GM12878 (cell line): ENCODE measurements at regions not wholly inside any gene's neighbourhood (a gene's known extent, or its start where the extent isn't known, plus 50 kb on each side); places are given as distances from the start of the nearest gene placed in this dataset.

Source experiments
- ATAC-seq: fragments of 200-7000 bp; cut with Tn5 transposase; 3 replicates; pipeline ENCODE4 v1.9.1; 2020; ENCODE audit warnings: mild to moderate bottlenecking, moderate library complexity
- BruUV-seq: library from RNA; stranded (reverse); fragments of 400-500 nt; replicated peaks from 2 replicates; lab custom pipeline; 2021; lab: Mats Ljungman, UMichigan
- CTCF ChIA-PET: fragments of 300-600 bp; sonication (Branson Sonifier 250); formaldehyde crosslinking; extraction: SDS; loops from one replicate; lab custom pipeline; 2021; ENCODE audit warnings: inconsistent platforms; lab: Yijun Ruan, JAX
- POLR2A ChIA-PET: fragments of 350-600 bp; formaldehyde crosslinking; extraction: SDS; loops from one replicate; lab custom pipeline; 2021; ENCODE audit warnings: inconsistent platforms; lab: Charles Lee
- RAD21 ChIA-PET: fragments of 300-600 bp; sonication (Branson Sonifier 250); formaldehyde crosslinking; loops from one replicate; lab custom pipeline; 2023; ENCODE audit warnings: antibody characterized with exemption; ENCODE audit not compliant: unreplicated experiment; lab: Charles Lee
- SMC1A ChIA-PET: fragments of 300-600 bp; sonication (Branson Sonifier 250); formaldehyde crosslinking; loops from one replicate; lab custom pipeline; 2023; ENCODE audit not compliant: unreplicated experiment, uncharacterized antibody; lab: Charles Lee
- DNase-seq: peaks from one replicate; pipeline ENCODE4 v3.0.0-alpha.2; 2011; ENCODE audit warnings: low read depth, low spot score
- FAIRE-seq: peaks from 3 replicates; lab custom pipeline; 2011; peaks lifted over from hg19 to GRCh38; lab: Jason Lieb, UNC
- H2AFZ ChIP-seq: 2 replicates; pipeline ENCODE4 v1.6.0; 2011; ENCODE audit warnings: low read depth, low read length, control low read depth; ENCODE audit not compliant: control insufficient read depth
- H3K27ac ChIP-seq: 2 replicates; pipeline ENCODE4 v1.5.1; 2011; ENCODE audit warnings: control low read depth; ENCODE audit not compliant: control insufficient read depth, insufficient read depth
- H3K27me3 ChIP-seq, 2 experiments: replicated peaks in 1 of 2; 2 replicates each; pipeline versions ENCODE4 v1.6.0 to v1.6.1; 2011; ENCODE audit warnings: low read length in 1 of 2; ENCODE audit not compliant: control insufficient read depth in 2 of 2, insufficient read depth in 2 of 2
- H3K36me3 ChIP-seq, 2 experiments: 2 replicates each; pipeline ENCODE4 v1.5.1; 2011; ENCODE audit warnings: low read length in 1 of 2; ENCODE audit not compliant: control insufficient read depth in 2 of 2, insufficient read depth in 2 of 2
- H3K4me1 ChIP-seq: 2 replicates; pipeline ENCODE4 v1.6.1; 2011; ENCODE audit warnings: mild to moderate bottlenecking, low read length, moderate library complexity, mixed read lengths; ENCODE audit not compliant: control insufficient read depth, insufficient read depth
- H3K4me2 ChIP-seq: 2 replicates; pipeline ENCODE4 v1.6.0; 2011; ENCODE audit warnings: control low read depth; ENCODE audit not compliant: control insufficient read depth, insufficient read depth
- H3K4me3 ChIP-seq: fragments of 200-600 bp; sonication (generic); 2 replicates; pipeline ENCODE4 v1.5.1; 2016
- H3K79me2 ChIP-seq: 2 replicates; pipeline ENCODE4 v1.6.0; 2011; ENCODE audit warnings: low read length; ENCODE audit not compliant: control insufficient read depth, insufficient read depth
- H3K9ac ChIP-seq: 2 replicates; pipeline ENCODE4 v1.8.0; 2011; ENCODE audit warnings: low read length, control low read depth, mixed read lengths; ENCODE audit not compliant: control insufficient read depth, insufficient read depth
- H3K9me3 ChIP-seq: replicated peaks from 3 replicates; pipeline ENCODE4 v1.5.1; 2011; ENCODE audit warnings: mild to moderate bottlenecking, low read length; ENCODE audit not compliant: control insufficient read depth, insufficient read depth
- H4K20me1 ChIP-seq: 2 replicates; pipeline ENCODE4 v1.6.0; 2011; ENCODE audit not compliant: control insufficient read depth, insufficient read depth
- BACH1 ChIP-seq: fragments of 450-650 bp; IDR thresholded peaks from 2 replicates; pipeline ENCODE4 v1.6.1; 2017; ENCODE audit warnings: mild to moderate bottlenecking, borderline replicate concordance
- BMI1 ChIP-seq: fragments of 450-650 bp; IDR thresholded peaks from 2 replicates; pipeline ENCODE4 v1.6.1; 2016; ENCODE audit warnings: mild to moderate bottlenecking, moderate library complexity, borderline replicate concordance
- BRCA1 ChIP-seq: IDR thresholded peaks from 2 replicates; pipeline ENCODE4 v1.6.1; 2011; ENCODE audit warnings: low read depth, low read length, improper control_type of control experiment
- CBFB ChIP-seq: IDR thresholded peaks from 2 replicates; pipeline ENCODE4 v1.6.1; 2016; ENCODE audit warnings: antibody characterized with exemption, low read depth
- CHD1 ChIP-seq: IDR thresholded peaks from 2 replicates; pipeline ENCODE4 v1.6.1; 2012; ENCODE audit warnings: low read depth, low read length, improper control_type of control experiment
- MTA3 ChIP-seq: IDR thresholded peaks from 2 replicates; pipeline ENCODE4 v1.6.1; 2012; ENCODE audit warnings: low read length, inconsistent platforms, borderline replicate concordance
- NFXL1 ChIP-seq: fragments of 450-650 bp; IDR thresholded peaks from 2 replicates; pipeline ENCODE4 v1.6.1; 2017; ENCODE audit warnings: antibody characterized with exemption, mild to moderate bottlenecking, borderline replicate concordance
- NKRF ChIP-seq: fragments of 450-650 bp; conservative IDR thresholded peaks from 2 replicates; pipeline ENCODE4 v1.6.1; 2017; ENCODE audit warnings: mild to moderate bottlenecking, moderate library complexity
- NR2F1 ChIP-seq: fragments of 450-650 bp; conservative IDR thresholded peaks from 2 replicates; pipeline ENCODE4 v1.6.1; 2017; ENCODE audit warnings: mild to moderate bottlenecking
- PAX5 ChIP-seq: IDR thresholded peaks from 2 replicates; pipeline ENCODE4 v1.6.1; 2011; ENCODE audit warnings: low read depth, low read length, borderline replicate concordance
- POLR2AphosphoS5 ChIP-seq: IDR thresholded peaks from 2 replicates; pipeline ENCODE4 v1.6.1; 2011; ENCODE audit warnings: mild to moderate bottlenecking, low read length, inconsistent platforms
- STAT1 ChIP-seq: fragments of 450-650 bp; conservative IDR thresholded peaks from 2 replicates; pipeline ENCODE4 v1.6.1; 2014; ENCODE audit warnings: antibody characterized with exemption, mild to moderate bottlenecking
- TCF7 ChIP-seq: IDR thresholded peaks from 2 replicates; pipeline ENCODE4 v1.6.1; 2014; ENCODE audit warnings: antibody characterized with exemption, borderline replicate concordance
- YY1 ChIP-seq: IDR thresholded peaks from 2 replicates; pipeline ENCODE4 v1.6.1; 2011; ENCODE audit warnings: low read depth, mild to moderate bottlenecking, low read length
- WGBS: methylation state at CpG from one replicate; pipeline ENCODE4 v1.1.6; 2016; ENCODE audit warnings: low lambda C conversion rate; ENCODE audit not compliant: insufficient replicate concordance, insufficient coverage; ENCODE audit errors: missing lambda C conversion rate; 5-methylcytosine and 5-hydroxymethylcytosine counted together
- in situ Hi-C: fragments of 300-500 bp; cut with MboI; formaldehyde crosslinking; loops from 9 replicates; pipeline ENCODE4 v1.14.3; 2018; ENCODE audit warnings: mixed read lengths
- intact Hi-C: fragments of 100-400 bp; cut with micrococcal nuclease; formaldehyde crosslinking; loops from one replicate; pipeline ENCODE4 v1.14.2; 2022; ENCODE audit not compliant: unreplicated experiment
- TF ChIP-seq, protein P1 (sequence below): fragments of 150-350 bp; IDR thresholded peaks from 2 replicates; pipeline ENCODE4 v1.6.1; 2014; ENCODE audit warnings: mild to moderate bottlenecking, low read depth, low read length
- TF ChIP-seq, protein P2 (sequence below): IDR thresholded peaks from 2 replicates; pipeline ENCODE4 v1.6.1; 2011; ENCODE audit warnings: low read depth, mild to moderate bottlenecking, low read length, moderate library complexity, borderline replicate concordance; ENCODE audit errors: extremely low read depth
- TF ChIP-seq, protein P3 (sequence below): IDR thresholded peaks from 2 replicates; pipeline ENCODE4 v1.6.1; 2012; ENCODE audit warnings: low read depth, low read length, improper control_type of control experiment
- TF ChIP-seq, protein P4 (sequence below): IDR thresholded peaks from 2 replicates; pipeline ENCODE4 v1.6.1; 2012; ENCODE audit warnings: low read length, inconsistent platforms

DNA sequence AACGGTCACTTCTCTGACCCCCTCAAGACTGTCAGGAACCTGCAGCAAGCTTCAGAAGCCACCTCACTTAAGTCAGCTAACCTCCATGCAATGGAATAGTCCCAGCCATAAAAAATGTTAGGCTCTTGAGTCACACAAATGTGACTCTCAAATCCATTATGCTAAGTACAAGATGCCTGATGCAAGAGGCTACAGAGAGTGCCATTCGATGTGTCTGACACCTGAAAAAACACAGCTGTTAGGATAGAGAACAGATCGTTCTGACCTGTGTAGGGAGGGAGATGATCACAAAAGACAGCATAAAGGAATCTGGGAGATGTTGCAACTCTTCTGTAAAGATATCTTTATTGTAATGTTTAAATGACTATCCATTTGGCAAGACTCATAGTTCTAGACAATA, 712.4 kb downstream of the TBC1D22A start:
- Histone ChIP-seq H3K36me3 (no peaks in the 10 kb centered on the region), H3K79me2 (no peaks in the 10 kb centered on the region), H3K27me3 (no peaks in the 10 kb centered on the region), H3K4me2 (no peak overlapping the region), H3K9me3 (no peaks in the 10 kb centered on the region), H3K4me1 (no peaks in the 10 kb centered on the region), H3K9ac (no peak overlapping the region), H3K27ac (no peak overlapping the region), H2AFZ (no peak overlapping the region), H4K20me1 (no peaks in the 10 kb centered on the region), H3K4me3 (no peak overlapping the region)
- ChIA-PET POLR2A (no interaction called here), SMC1A (interaction anchor here (1.1 kb wide), 1 partner anchor 10 kb away, joined by 3 read pairs; no protein-coding TSS in a partner anchor), RAD21 (no interaction called here), CTCF (interaction anchor here (0.5 kb wide), 1 partner anchor 151 kb away, joined by 3 read pairs; no protein-coding TSS in a partner anchor)
- no peak for FAIRE-seq
- no peak for DNase-seq
- TF ChIP-seq TCF7: no peak
- no peak for TF ChIP-seq CBFB
- TF ChIP-seq NR2F1: no peak
- TF ChIP-seq NFXL1: no peak
- TF ChIP-seq, protein P1, sequence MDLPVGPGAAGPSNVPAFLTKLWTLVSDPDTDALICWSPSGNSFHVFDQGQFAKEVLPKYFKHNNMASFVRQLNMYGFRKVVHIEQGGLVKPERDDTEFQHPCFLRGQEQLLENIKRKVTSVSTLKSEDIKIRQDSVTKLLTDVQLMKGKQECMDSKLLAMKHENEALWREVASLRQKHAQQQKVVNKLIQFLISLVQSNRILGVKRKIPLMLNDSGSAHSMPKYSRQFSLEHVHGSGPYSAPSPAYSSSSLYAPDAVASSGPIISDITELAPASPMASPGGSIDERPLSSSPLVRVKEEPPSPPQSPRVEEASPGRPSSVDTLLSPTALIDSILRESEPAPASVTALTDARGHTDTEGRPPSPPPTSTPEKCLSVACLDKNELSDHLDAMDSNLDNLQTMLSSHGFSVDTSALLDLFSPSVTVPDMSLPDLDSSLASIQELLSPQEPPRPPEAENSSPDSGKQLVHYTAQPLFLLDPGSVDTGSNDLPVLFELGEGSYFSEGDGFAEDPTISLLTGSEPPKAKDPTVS: no peak
- TF ChIP-seq NKRF: no peak
- TF ChIP-seq, protein P2, sequence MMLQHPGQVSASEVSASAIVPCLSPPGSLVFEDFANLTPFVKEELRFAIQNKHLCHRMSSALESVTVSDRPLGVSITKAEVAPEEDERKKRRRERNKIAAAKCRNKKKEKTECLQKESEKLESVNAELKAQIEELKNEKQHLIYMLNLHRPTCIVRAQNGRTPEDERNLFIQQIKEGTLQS: no peak
- TF ChIP-seq BACH1: no peak
- no peak for TF ChIP-seq MTA3
- no peak for TF ChIP-seq STAT1
- TF ChIP-seq BRCA1: no peak
- no peak for TF ChIP-seq CHD1
- TF ChIP-seq, protein P3, sequence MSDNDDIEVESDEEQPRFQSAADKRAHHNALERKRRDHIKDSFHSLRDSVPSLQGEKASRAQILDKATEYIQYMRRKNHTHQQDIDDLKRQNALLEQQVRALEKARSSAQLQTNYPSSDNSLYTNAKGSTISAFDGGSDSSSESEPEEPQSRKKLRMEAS: no peak
- no peak for TF ChIP-seq PAX5
- TF ChIP-seq, protein P4, sequence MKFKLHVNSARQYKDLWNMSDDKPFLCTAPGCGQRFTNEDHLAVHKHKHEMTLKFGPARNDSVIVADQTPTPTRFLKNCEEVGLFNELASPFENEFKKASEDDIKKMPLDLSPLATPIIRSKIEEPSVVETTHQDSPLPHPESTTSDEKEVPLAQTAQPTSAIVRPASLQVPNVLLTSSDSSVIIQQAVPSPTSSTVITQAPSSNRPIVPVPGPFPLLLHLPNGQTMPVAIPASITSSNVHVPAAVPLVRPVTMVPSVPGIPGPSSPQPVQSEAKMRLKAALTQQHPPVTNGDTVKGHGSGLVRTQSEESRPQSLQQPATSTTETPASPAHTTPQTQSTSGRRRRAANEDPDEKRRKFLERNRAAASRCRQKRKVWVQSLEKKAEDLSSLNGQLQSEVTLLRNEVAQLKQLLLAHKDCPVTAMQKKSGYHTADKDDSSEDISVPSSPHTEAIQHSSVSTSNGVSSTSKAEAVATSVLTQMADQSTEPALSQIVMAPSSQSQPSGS: no peak
- no peak for TF ChIP-seq POLR2AphosphoS5
- no peak for TF ChIP-seq BMI1
- TF ChIP-seq YY1: no peak
- intact Hi-C loops: no loop called here
- ATAC-seq: no peak
- 2% methylated on average over 3 of the region's 3 CpGs for WGBS
- in situ Hi-C loops: no loop called here
- BruUV-seq: no TSS peak
